Activated T-helper 17 cell treated with anti-CD3 and anti-CD28 coated beads, Interleukin-2, amount 50 U/mL, for 72 hours (primary cell): ENCODE measurements at regions not wholly inside any gene's neighbourhood (a gene's known extent, or its start where the extent isn't known, plus 50 kb on each side); places are given as distances from the start of the nearest gene placed in this dataset.

Experiments used
- ATAC-seq: fragments of 150-1000 bp; cut with Tn5 transposase; replicated peaks from 2 replicates; pipeline ENCODE4 v1.10.0; 2021; ENCODE audit warnings: mild to moderate bottlenecking, moderate library complexity
- H3K27ac Mint-ChIP-seq: one replicate; pipeline ENCODE4 v1.8.0; 2022; ENCODE audit warnings: mixed read lengths
- H3K27me3 Mint-ChIP-seq: one replicate; pipeline ENCODE4 v1.8.0; 2022; ENCODE audit warnings: mixed read lengths
- H3K36me3 Mint-ChIP-seq: one replicate; pipeline ENCODE4 v1.8.0; 2022; ENCODE audit warnings: low read depth, mild to moderate bottlenecking, mixed read lengths
- H3K4me1 Mint-ChIP-seq: one replicate; pipeline ENCODE4 v1.8.0; 2022; ENCODE audit warnings: mixed read lengths
- H3K4me3 Mint-ChIP-seq: one replicate; pipeline ENCODE4 v1.8.0; 2022; ENCODE audit warnings: mild to moderate bottlenecking, mixed read lengths
- H3K9me3 Mint-ChIP-seq: one replicate; pipeline ENCODE4 v1.8.0; 2022; ENCODE audit warnings: mixed read lengths

GRCh38 chr2:181163691-181164090 is 183.3 kb downstream of the UBE2E3 start:
- H3K27ac Mint-ChIP-seq: peak overlapping the region; percentile 69
- no peaks in the 10 kb centered on the region for H3K36me3 Mint-ChIP-seq

GRCh38 chr2:181164699-181165098 is 184.3 kb downstream of the UBE2E3 start:
- peaks cover 14% of the 10 kb centered on the region for H3K9me3 Mint-ChIP-seq
- no peak for ATAC-seq
- peak overlapping the region; percentile 73 for H3K4me3 Mint-ChIP-seq
- no peaks in the 10 kb centered on the region for H3K27me3 Mint-ChIP-seq
- H3K4me1 Mint-ChIP-seq: peaks cover 36% of the 10 kb centered on the region
- peak overlapping the region; percentile 87 for H3K27ac Mint-ChIP-seq
- H3K36me3 Mint-ChIP-seq: no peaks in the 10 kb centered on the region

More at GRCh38 chr2:181163691-181164090, 183.3 kb downstream of the UBE2E3 start:
- peaks cover 36% of the 10 kb centered on the region for H3K4me1 Mint-ChIP-seq
- H3K9me3 Mint-ChIP-seq: peaks cover 14% of the 10 kb centered on the region
- no peak for ATAC-seq
- no peaks in the 10 kb centered on the region for H3K27me3 Mint-ChIP-seq
- peak overlapping the region; percentile 73 for H3K4me3 Mint-ChIP-seq

GRCh38 chr2:181165199-181165868 is 184.9 kb downstream of the UBE2E3 start:
- Mint-ChIP-seq H3K4me3 (peak overlapping the region; percentile 73), H3K27me3 (no peaks in the 10 kb centered on the region), H3K4me1 (peaks cover 41% of the 10 kb centered on the region), H3K27ac (peak overlapping the region; percentile 87), H3K36me3 (no peaks in the 10 kb centered on the region), H3K9me3 (peaks cover 14% of the 10 kb centered on the region)
- peak; percentile 79 for ATAC-seq

GRCh38 chr2:181169503-181169902 is 189.1 kb downstream of the UBE2E3 start:
- no peak for ATAC-seq
- Mint-ChIP-seq H3K9me3 (peaks cover 14% of the 10 kb centered on the region), H3K27ac (peak overlapping the region; percentile 51), H3K4me1 (peaks cover 27% of the 10 kb centered on the region), H3K27me3 (no peaks in the 10 kb centered on the region), H3K4me3 (peak overlapping the region; percentile 58), H3K36me3 (no peaks in the 10 kb centered on the region)

GRCh38 chr2:181170256-181170655 is 189.9 kb downstream of the UBE2E3 start:
- Mint-ChIP-seq H3K36me3 (no peaks in the 10 kb centered on the region), H3K27me3 (no peaks in the 10 kb centered on the region), H3K4me1 (peaks cover 22% of the 10 kb centered on the region), H3K4me3 (peak overlapping the region; percentile 58), H3K9me3 (peaks cover 14% of the 10 kb centered on the region), H3K27ac (peak overlapping the region; percentile 51)
- ATAC-seq: peak; percentile 32

GRCh38 chr2:181172676-181173075 is 192.3 kb downstream of the UBE2E3 start:
- Mint-ChIP-seq H3K9me3 (peaks cover 6% of the 10 kb centered on the region), H3K4me3 (no peak overlapping the region), H3K27ac (no peak overlapping the region), H3K4me1 (peaks cover 11% of the 10 kb centered on the region), H3K27me3 (no peaks in the 10 kb centered on the region), H3K36me3 (no peaks in the 10 kb centered on the region)
- no peak for ATAC-seq

- peak; percentile 22 for ATAC-seq
- Mint-ChIP-seq H3K27ac (peak overlapping the region; percentile 52), H3K4me3 (peak overlapping the region; percentile 34), H3K9me3 (no peaks in the 10 kb centered on the region), H3K27me3 (no peaks in the 10 kb centered on the region), H3K4me1 (peaks cover 20% of the 10 kb centered on the region), H3K36me3 (no peaks in the 10 kb centered on the region)
These were observed 194.5 kb downstream of the UBE2E3 start for GRCh38 chr2:181174611-181175580.

- H3K27me3 Mint-ChIP-seq: no peaks in the 10 kb centered on the region
- no peaks in the 10 kb centered on the region for H3K36me3 Mint-ChIP-seq
- ATAC-seq: no peak
- H3K4me3 Mint-ChIP-seq: peak overlapping the region; percentile 36
- peak overlapping the region; percentile 75 for H3K27ac Mint-ChIP-seq
- peaks cover 14% of the 10 kb centered on the region for H3K4me1 Mint-ChIP-seq
- H3K9me3 Mint-ChIP-seq: peaks cover 3% of the 10 kb centered on the region
These were observed 196.1 kb downstream of the UBE2E3 start for GRCh38 chr2:181176540-181176939.

- Mint-ChIP-seq H3K27ac (peak overlapping the region; percentile 75), H3K4me1 (peaks cover 14% of the 10 kb centered on the region), H3K27me3 (no peaks in the 10 kb centered on the region), H3K4me3 (peak overlapping the region; percentile 36), H3K9me3 (peaks cover 3% of the 10 kb centered on the region), H3K36me3 (no peaks in the 10 kb centered on the region)
- no peak for ATAC-seq
These were observed 197.0 kb downstream of the UBE2E3 start for GRCh38 chr2:181177376-181177775.

GRCh38 chr2:181178130-181178529 is 197.7 kb downstream of the UBE2E3 start:
- H3K4me3 Mint-ChIP-seq: peak overlapping the region; percentile 48
- ATAC-seq: peak; percentile 83
- peaks cover 3% of the 10 kb centered on the region for H3K9me3 Mint-ChIP-seq
- peaks cover 14% of the 10 kb centered on the region for H3K4me1 Mint-ChIP-seq
- H3K36me3 Mint-ChIP-seq: no peaks in the 10 kb centered on the region
- no peaks in the 10 kb centered on the region for H3K27me3 Mint-ChIP-seq
- H3K27ac Mint-ChIP-seq: peak overlapping the region; percentile 67

- no peaks in the 10 kb centered on the region for H3K27me3 Mint-ChIP-seq
- ATAC-seq: peak; percentile 65
- peak overlapping the region; percentile 67 for H3K27ac Mint-ChIP-seq
- no peaks in the 10 kb centered on the region for H3K36me3 Mint-ChIP-seq
- peak overlapping the region; percentile 48 for H3K4me3 Mint-ChIP-seq
- peaks cover 14% of the 10 kb centered on the region for H3K4me1 Mint-ChIP-seq
- peaks cover 3% of the 10 kb centered on the region for H3K9me3 Mint-ChIP-seq
These were observed 198.5 kb downstream of the UBE2E3 start for GRCh38 chr2:181178823-181179412.

- no peak overlapping the region for H3K4me3 Mint-ChIP-seq
- H3K9me3 Mint-ChIP-seq: peaks cover 3% of the 10 kb centered on the region
- H3K27me3 Mint-ChIP-seq: no peaks in the 10 kb centered on the region
- no peaks in the 10 kb centered on the region for H3K36me3 Mint-ChIP-seq
- no peak overlapping the region for H3K27ac Mint-ChIP-seq
- H3K4me1 Mint-ChIP-seq: peaks cover 8% of the 10 kb centered on the region
- no peak for ATAC-seq
These were observed 203.6 kb downstream of the UBE2E3 start for GRCh38 chr2:181183878-181184542.

- ATAC-seq: no peak
- H3K4me1 Mint-ChIP-seq: peaks cover 5% of the 10 kb centered on the region
- peaks cover under 1% of the 10 kb centered on the region for H3K9me3 Mint-ChIP-seq
- no peaks in the 10 kb centered on the region for H3K27me3 Mint-ChIP-seq
- H3K36me3 Mint-ChIP-seq: no peaks in the 10 kb centered on the region
- peak overlapping the region; percentile 47 for H3K27ac Mint-ChIP-seq
- peak overlapping the region; percentile 38 for H3K4me3 Mint-ChIP-seq
These were observed 205.0 kb downstream of the UBE2E3 start for GRCh38 chr2:181185421-181185820.

- Mint-ChIP-seq H3K36me3 (no peaks in the 10 kb centered on the region), H3K27me3 (no peaks in the 10 kb centered on the region), H3K27ac (peak overlapping the region; percentile 47), H3K4me3 (peak overlapping the region; percentile 38), H3K9me3 (no peaks in the 10 kb centered on the region), H3K4me1 (peaks cover 5% of the 10 kb centered on the region)
- ATAC-seq: peak; percentile 89
These were observed 205.5 kb downstream of the UBE2E3 start for GRCh38 chr2:181185948-181186347.
